Subcutaneous abdominal adipose tissue (tissue), 5 donors: ENCODE measurements at regions not wholly inside any gene's neighbourhood (a gene's known extent, or its start where the extent isn't known, plus 50 kb on each side); places are given as distances from the start of the nearest gene placed in this dataset.

ENCODE experiments used
- H3K27ac ChIP-seq: one replicate; pipeline ENCODE4 v1.7.0; 2013; ENCODE audit warnings: low read depth, mild to moderate bottlenecking, inconsistent platforms, low read length, moderate library complexity
- H3K27me3 ChIP-seq, 5 donors: one replicate each; pipeline ENCODE4 v1.7.0; 2013; ENCODE audit warnings: low read length in 5 of 5, inconsistent platforms in 1 of 5; ENCODE audit not compliant: control insufficient read depth in 5 of 5, insufficient read depth in 4 of 5
- H3K36me3 ChIP-seq, 5 donors: one replicate each; pipeline ENCODE4 v1.7.0; 2013; ENCODE audit warnings: low read length in 5 of 5; ENCODE audit not compliant: control insufficient read depth in 5 of 5, insufficient read depth in 5 of 5
- H3K4me1 ChIP-seq, 5 donors: one replicate each; pipeline ENCODE4 v1.7.0; 2013; ENCODE audit warnings: low read length in 5 of 5, mild to moderate bottlenecking in 3 of 5, moderate library complexity in 1 of 5; ENCODE audit not compliant: control insufficient read depth in 5 of 5, insufficient read depth in 5 of 5
- H3K4me3 ChIP-seq, 5 donors: one replicate each; pipeline ENCODE4 v1.7.0; 2013; ENCODE audit warnings: low read length in 5 of 5, low read depth in 1 of 5
- H3K9ac ChIP-seq, 5 donors: one replicate each; pipeline ENCODE4 v1.7.0; 2013; ENCODE audit warnings: low read length in 5 of 5, mild to moderate bottlenecking in 4 of 5, moderate library complexity in 3 of 5
- H3K9me3 ChIP-seq, 5 donors: one replicate each; pipeline ENCODE4 v1.7.0; 2013; ENCODE audit warnings: low read length in 5 of 5; ENCODE audit not compliant: control insufficient read depth in 5 of 5
- donor health status: healthy.
- donor health status: healthy.
- donor health status: healthy.
- donor health status: healthy.
- donor health status: healthy.

DNA sequence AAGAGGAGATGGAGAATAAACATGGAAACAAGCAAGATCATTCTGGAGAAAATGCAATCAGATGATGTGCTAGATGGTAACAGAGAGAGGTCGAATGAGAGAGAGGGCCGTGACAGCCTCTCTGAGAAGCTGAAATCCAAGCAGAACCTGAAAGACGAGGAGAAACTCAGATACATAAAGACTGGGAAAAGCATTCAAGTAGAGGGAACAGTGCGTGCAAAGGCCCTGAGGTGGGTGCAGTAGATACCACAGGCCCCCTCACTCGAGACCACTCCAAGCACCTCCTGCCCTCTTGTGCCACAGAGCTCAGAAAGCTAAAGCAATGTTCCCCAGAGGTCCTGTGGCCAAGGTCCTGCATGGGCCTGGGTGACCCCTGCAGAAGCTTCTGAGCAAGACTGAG lies 54.8 kb upstream of the DLK1 start:
- H3K4me1 ChIP-seq = peaks cover 3 to 41% (median 26%) of the 10 kb centered on the region in 5 donors
- H3K4me3 ChIP-seq = no peak overlapping the region
- no peak overlapping the region for H3K9ac ChIP-seq
- no peaks in the 10 kb centered on the region for H3K9me3 ChIP-seq
- H3K36me3 ChIP-seq = no peaks in the 10 kb centered on the region
- H3K27me3 ChIP-seq = peaks cover 15 to 36% (median 24%) of the 10 kb centered on the region in 5 donors
- H3K27ac ChIP-seq = no peak overlapping the region

GRCh38 chr14:100673085-100673806 lies 53.4 kb upstream of the DLK1 start:
- Histone ChIP-seq H3K27me3 (peaks cover 3 to 35% (median 24%) of the 10 kb centered on the region in 5 donors), H3K36me3 (no peaks in the 10 kb centered on the region), H3K27ac (no peak overlapping the region), H3K9ac (no peak overlapping the region), H3K4me3 (no peak overlapping the region), H3K9me3 (no peaks in the 10 kb centered on the region), H3K4me1 (peaks cover 9 to 52% (median 39%) of the 10 kb centered on the region in 5 donors)

DNA sequence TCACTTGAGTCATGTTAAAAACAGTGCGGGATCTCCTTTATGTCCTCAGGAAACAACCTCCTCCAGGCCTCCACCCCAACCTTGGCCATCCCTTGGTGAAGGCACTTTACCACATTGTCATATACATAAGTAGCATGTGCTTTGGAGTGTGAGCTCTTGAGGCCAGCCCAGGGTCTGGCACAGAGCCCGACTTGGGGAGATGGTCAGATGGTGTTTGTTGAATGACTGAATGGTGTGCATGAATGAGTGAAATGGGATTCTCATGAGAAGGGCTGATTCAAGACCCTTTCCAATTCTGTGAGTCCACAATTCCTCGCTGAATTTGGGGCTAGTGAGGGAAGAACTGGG lies 52.9 kb upstream of the DLK1 start:
- no peaks in the 10 kb centered on the region for H3K9me3 ChIP-seq
- no peak overlapping the region for H3K4me3 ChIP-seq
- H3K9ac ChIP-seq = no peak overlapping the region
- H3K27me3 ChIP-seq = peaks cover 3 to 36% (median 28%) of the 10 kb centered on the region in 5 donors
- peaks cover 9 to 52% (median 41%) of the 10 kb centered on the region in 5 donors for H3K4me1 ChIP-seq
- H3K27ac ChIP-seq = no peak overlapping the region
- no peaks in the 10 kb centered on the region for H3K36me3 ChIP-seq

DNA sequence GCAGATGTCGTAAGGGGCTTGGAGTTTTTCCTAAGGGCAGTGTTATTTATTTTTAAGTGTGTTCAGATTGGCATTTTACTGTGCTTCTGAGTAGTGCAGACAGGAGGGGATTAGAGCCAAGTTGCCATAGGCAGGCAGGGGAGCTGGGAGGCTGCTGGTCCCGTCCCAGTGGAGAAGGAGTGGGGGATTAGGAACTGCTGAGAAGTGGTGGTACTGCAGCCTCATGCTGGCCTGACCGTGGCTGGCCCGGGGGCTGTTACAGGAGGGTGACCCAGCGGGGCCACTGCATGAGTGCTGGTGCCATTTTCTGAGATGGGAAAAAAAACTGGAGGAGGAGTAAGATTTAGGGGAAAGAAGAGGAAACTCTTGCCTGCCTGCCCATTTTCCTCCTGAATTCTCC lies 52.3 kb upstream of the DLK1 start:
- no peak overlapping the region for H3K9ac ChIP-seq

DNA sequence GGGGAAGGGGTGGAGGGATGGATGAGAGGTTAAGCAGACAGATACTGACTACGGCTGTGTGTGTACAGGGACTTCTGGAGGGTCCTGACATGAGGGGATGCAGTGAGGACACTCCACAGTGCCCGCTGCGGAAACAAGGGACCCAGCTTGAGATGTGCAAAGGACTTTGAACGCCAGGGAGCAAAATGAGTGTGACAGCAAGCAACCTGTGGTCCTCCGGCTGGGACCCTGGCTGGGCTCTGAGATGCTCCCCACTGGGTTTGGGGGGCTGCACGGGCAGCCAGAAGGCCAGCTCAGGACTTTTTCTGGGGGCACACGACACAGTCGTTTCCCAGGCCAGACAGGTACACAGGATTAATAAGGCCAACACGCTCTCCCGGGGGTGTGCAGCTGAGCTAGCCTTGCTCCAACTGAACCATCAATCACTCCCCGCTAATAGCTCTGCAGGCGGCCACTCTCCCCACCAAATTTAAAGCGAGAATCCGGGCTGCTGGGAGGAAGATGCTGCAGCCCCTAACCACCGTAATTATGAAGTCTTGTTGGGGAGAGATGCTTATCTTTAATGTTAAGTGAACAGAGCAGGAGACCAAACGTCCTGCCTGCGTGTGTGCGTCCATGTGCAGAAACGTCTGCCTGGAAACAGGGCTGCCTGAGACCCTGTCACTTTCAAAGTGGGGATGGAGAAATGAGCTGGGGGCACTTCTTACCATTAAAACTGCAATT lies 51.6 kb upstream of the DLK1 start:
- Histone ChIP-seq H3K27me3 (peaks cover under 1 to 37% (median 33%) of the 10 kb centered on the region in 5 donors), H3K27ac (no peak overlapping the region), H3K9ac (no peak overlapping the region), H3K36me3 (no peaks in the 10 kb centered on the region), H3K4me3 (no peak overlapping the region), H3K9me3 (no peaks in the 10 kb centered on the region), H3K4me1 (peaks cover 15 to 52% (median 44%) of the 10 kb centered on the region in 5 donors)

More for the DNA sequence above, 52.3 kb upstream of the DLK1 start:
- H3K27me3 ChIP-seq = peaks cover 3 to 35% (median 30%) of the 10 kb centered on the region in 5 donors
- no peak overlapping the region for H3K27ac ChIP-seq
- peaks cover 9 to 52% (median 41%) of the 10 kb centered on the region in 5 donors for H3K4me1 ChIP-seq
- H3K4me3 ChIP-seq = no peak overlapping the region
- H3K9me3 ChIP-seq = no peaks in the 10 kb centered on the region
- H3K36me3 ChIP-seq = no peaks in the 10 kb centered on the region

DNA sequence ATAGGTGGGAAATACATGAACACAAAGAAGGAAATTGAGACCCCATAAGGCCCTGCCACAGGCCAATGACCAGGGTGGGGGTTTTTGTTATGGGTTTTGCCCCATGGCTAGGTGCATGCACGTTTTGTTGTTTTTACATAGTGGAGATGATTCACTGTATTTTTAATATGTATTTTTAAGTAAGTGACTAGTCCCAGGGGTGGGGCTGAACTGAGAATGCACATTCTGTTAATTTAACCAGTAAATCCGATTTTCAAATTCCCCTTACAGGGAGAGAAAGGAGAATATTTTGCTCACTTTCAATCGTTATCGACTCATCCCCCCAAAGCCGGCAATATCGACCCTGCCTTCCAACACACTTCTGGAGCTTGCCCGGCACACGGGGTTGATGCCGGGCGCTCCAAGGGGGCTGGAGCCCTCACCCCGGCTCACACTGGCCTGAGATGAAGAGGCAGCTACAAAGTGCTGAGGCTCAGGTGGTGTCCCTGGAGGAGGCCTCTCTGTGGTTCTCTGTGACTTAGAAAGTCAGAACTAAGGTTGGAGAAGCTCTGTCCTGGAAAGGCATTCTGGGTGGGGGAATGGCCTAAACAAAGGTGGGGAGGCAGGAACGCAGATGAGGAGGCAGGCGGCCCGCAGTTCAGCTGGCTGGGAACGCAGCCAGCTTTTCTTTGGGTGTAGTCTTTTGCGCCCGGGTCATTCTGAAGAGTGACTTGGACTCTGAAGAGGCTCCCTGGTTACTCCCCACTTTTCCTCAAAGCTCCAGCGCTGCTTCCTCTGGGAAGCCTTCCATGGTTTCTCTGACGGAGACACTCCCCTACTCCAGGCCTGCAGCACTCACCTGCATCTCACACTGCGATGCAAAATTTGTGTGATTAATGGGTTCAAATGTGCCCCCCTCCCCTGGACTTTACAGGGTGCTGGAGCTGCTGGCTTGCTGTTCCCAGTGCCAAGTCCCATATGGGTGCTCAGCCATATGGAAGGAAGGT lies 50.7 kb upstream of the DLK1 start:
- H3K9me3 ChIP-seq = no peaks in the 10 kb centered on the region
- H3K4me3 ChIP-seq = no peak overlapping the region
- peak overlapping the region; percentile 41 for H3K27ac ChIP-seq
- H3K4me1 ChIP-seq = peaks cover 16 to 54% (median 52%) of the 10 kb centered on the region in 5 donors
- no peaks in the 10 kb centered on the region for H3K36me3 ChIP-seq
- no peak overlapping the region for H3K9ac ChIP-seq
- peaks cover 0 to 37% (median 34%) of the 10 kb centered on the region in 5 donors for H3K27me3 ChIP-seq
